HEK293T (cell line): ENCODE measurements at regions not wholly inside any gene's neighbourhood (a gene's known extent, or its start where the extent isn't known, plus 50 kb on each side); places are given as distances from the start of the nearest gene placed in this dataset.

Source experiments
- CTCF ChIA-PET: fragments of 350-600 bp; formaldehyde crosslinking; extraction: SDS; loops from one replicate; lab custom pipeline; 2021; ENCODE audit warnings: antibody characterized with exemption, inconsistent platforms; lab: Yijun Ruan, JAX
- POLR2A ChIA-PET: fragments of 350-600 bp; formaldehyde crosslinking; extraction: SDS; loops from one replicate; lab custom pipeline; 2020; ENCODE audit warnings: antibody characterized with exemption, inconsistent platforms; lab: Yijun Ruan, JAX
- DNase-seq: peaks from one replicate; pipeline ENCODE4 v3.0.0; 2012; ENCODE audit warnings: mixed read lengths; ENCODE audit errors: extremely low spot score
- ARNT ChIP-seq: fragments of 450-650 bp; IDR thresholded peaks from 2 replicates; pipeline ENCODE4 v1.6.1; 2017; ENCODE audit warnings: mild to moderate bottlenecking
- BHLHE40 ChIP-seq: fragments of 450-650 bp; IDR thresholded peaks from 2 replicates; pipeline ENCODE4 v1.6.1; 2016; ENCODE audit warnings: mild to moderate bottlenecking, moderate library complexity, borderline replicate concordance
- CTBP1 ChIP-seq: fragments of 450-650 bp; IDR thresholded peaks from 2 replicates; pipeline ENCODE4 v1.6.1; 2016; ENCODE audit warnings: borderline replicate concordance
- ELF4 ChIP-seq: fragments of 450-650 bp; IDR thresholded peaks from 2 replicates; pipeline ENCODE4 v1.6.1; 2017; ENCODE audit warnings: antibody characterized with exemption
- FOXA1 ChIP-seq: fragments of 450-650 bp; IDR thresholded peaks from 2 replicates; pipeline ENCODE4 v1.6.1; 2016; ENCODE audit warnings: mild to moderate bottlenecking
- FOXK2 ChIP-seq: fragments of 450-650 bp; IDR thresholded peaks from 2 replicates; pipeline ENCODE4 v1.6.1; 2016; ENCODE audit warnings: mild to moderate bottlenecking
- FOXM1 ChIP-seq: fragments of 450-650 bp; IDR thresholded peaks from 2 replicates; pipeline ENCODE4 v1.6.1; 2017; ENCODE audit warnings: mild to moderate bottlenecking, borderline replicate concordance
- HDGF ChIP-seq: fragments of 450-650 bp; IDR thresholded peaks from 2 replicates; pipeline ENCODE4 v1.6.1; 2017; ENCODE audit warnings: antibody characterized with exemption, borderline replicate concordance
- L3MBTL2 ChIP-seq: fragments of 450-650 bp; conservative IDR thresholded peaks from 2 replicates; pipeline ENCODE4 v1.6.1; 2016; ENCODE audit warnings: mild to moderate bottlenecking
- LEF1 ChIP-seq: fragments of 450-650 bp; IDR thresholded peaks from 2 replicates; pipeline ENCODE4 v1.6.1; 2017; ENCODE audit warnings: mild to moderate bottlenecking, borderline replicate concordance
- NFRKB ChIP-seq: fragments of 450-650 bp; IDR thresholded peaks from 2 replicates; pipeline ENCODE4 v1.6.1; 2016; ENCODE audit warnings: mild to moderate bottlenecking, moderate library complexity
- SP1 ChIP-seq: fragments of 450-650 bp; IDR thresholded peaks from 2 replicates; pipeline ENCODE4 v1.6.1; 2017
- SUZ12 ChIP-seq: fragments of 450-650 bp; IDR thresholded peaks from 2 replicates; pipeline ENCODE4 v1.6.1; 2016; ENCODE audit warnings: mild to moderate bottlenecking
- TARDBP ChIP-seq: fragments of 450-650 bp; IDR thresholded peaks from 2 replicates; pipeline ENCODE4 v1.6.1; 2016
- ZNF384 ChIP-seq: fragments of 450-650 bp; IDR thresholded peaks from 2 replicates; pipeline ENCODE4 v1.6.1; 2016
- TF ChIP-seq, protein P1 (sequence below): fragments of 450-650 bp; IDR thresholded peaks from 2 replicates; pipeline ENCODE4 v1.6.1; 2016

- ChIA-PET CTCF (no interaction called here), POLR2A (no interaction called here)
- TF ChIP-seq TARDBP (no peak), SP1 (no peak)
- no peak for DNase-seq
These were observed 122.8 kb downstream of the ZC4H2 start for GRCh38 chrX:64853424-64853823.

DNA sequence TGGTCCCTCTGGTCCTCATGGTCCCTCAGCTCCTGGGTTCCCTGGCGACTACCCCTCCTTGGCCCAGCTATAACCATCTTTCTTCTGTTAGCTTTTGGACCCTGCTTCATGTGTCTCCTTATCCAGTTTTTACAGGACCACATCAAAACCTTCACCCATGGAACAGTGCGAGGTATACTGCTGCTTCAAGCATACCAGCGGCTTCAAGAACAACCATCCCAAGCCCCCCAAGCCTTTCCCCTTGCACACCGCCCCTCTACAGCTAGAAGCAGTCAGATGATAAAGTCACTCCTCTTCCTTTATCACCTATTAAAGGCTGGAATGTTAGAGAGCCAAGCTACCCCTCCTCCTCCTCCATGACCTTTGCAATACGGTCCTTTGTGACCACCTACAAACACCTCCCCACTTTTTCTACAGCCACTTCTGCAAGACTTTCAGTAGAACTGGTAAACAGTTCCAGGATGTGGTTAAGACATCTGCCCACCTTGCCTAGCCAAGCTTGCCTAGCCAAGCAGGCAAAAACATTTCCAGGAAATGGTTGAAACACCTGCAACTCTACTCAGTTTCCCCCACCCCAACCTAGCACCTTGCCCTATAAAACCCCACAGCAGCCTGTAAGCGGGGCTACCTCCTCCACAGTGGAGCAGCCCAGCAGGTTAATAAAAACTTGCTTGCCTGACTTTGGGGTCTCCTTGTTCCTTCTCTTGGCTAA, 125.7 kb downstream of the ZC4H2 start:
- POLR2A ChIA-PET = no interaction called here

DNA sequence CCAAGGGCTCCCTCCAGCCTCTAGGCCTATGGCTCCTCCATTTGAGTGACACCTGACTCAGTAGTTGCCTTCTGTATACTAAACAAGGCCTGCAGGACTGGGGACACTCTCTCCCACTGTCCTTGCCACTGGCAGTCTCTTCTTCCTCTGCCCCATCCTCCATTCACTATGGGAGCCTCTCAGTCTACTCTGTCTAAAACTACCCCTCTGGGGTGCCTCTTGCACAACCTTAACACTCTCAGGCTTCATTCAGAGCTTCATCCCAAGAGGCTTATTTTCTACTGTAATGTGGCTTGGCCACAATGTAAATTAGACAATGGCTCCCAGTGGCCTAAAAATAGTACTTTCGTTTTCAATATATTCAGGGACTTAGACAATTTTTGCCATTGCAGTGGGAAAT, 133.0 kb downstream of the ZC4H2 start:
- ChIA-PET POLR2A (no interaction called here), CTCF (no interaction called here)
- DNase-seq = no peak
- no peak for TF ChIP-seq SP1
- no peak for TF ChIP-seq FOXA1
- TF ChIP-seq LEF1 = no peak
- no peak for TF ChIP-seq FOXM1
- TF ChIP-seq HDGF = no peak
- TF ChIP-seq ARNT = no peak
- TF ChIP-seq FOXK2 = no peak
- no peak for TF ChIP-seq BHLHE40
- TF ChIP-seq, protein P1, sequence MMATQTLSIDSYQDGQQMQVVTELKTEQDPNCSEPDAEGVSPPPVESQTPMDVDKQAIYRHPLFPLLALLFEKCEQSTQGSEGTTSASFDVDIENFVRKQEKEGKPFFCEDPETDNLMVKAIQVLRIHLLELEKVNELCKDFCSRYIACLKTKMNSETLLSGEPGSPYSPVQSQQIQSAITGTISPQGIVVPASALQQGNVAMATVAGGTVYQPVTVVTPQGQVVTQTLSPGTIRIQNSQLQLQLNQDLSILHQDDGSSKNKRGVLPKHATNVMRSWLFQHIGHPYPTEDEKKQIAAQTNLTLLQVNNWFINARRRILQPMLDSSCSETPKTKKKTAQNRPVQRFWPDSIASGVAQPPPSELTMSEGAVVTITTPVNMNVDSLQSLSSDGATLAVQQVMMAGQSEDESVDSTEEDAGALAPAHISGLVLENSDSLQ = no peak
- TF ChIP-seq L3MBTL2 = no peak
- no peak for TF ChIP-seq ZNF384
- TF ChIP-seq NFRKB = no peak
- no peak for TF ChIP-seq CTBP1
- TF ChIP-seq ELF4 = no peak
- no peak for TF ChIP-seq SUZ12
- no peak for TF ChIP-seq TARDBP

More for the DNA sequence above, 125.7 kb downstream of the ZC4H2 start:
- CTCF ChIA-PET = interaction anchor here (0.6 kb wide), 1 partner anchor 295 kb away, joined by 4 read pairs; no protein-coding TSS in a partner anchor
- DNase-seq = no peak
- TF ChIP-seq L3MBTL2 (no peak), HDGF (no peak), SUZ12 (no peak), ARNT (no peak), LEF1 (no peak), CTBP1 (no peak), FOXA1 (no peak), SP1 (no peak), NFRKB (no peak), BHLHE40 (no peak), ZNF384 (no peak), FOXK2 (no peak), ELF4 (no peak), FOXM1 (no peak), TARDBP (no peak)
- TF ChIP-seq, protein P1 = no peak

DNA sequence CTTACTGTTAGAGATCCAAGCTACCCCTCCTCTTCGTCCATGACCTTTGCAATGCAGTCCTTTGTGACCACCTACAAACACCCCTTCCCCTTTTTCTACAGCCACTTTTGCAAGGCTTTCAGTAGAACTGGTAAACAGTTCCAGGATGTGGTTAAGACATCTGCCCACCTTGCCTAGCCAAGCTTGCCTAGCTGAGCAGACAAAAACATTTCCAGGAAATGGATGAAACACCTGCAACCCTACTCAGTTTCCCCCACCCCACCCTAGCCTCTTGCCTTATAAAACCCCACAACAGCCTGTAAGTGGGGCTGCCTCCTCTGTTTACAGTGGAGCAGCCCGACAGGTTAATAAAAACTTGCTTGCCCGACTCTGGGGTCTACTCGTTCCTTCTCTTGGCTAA, 133.8 kb downstream of the ZC4H2 start:
- ChIA-PET CTCF (no interaction called here), POLR2A (no interaction called here)
- DNase-seq = no peak
- TF ChIP-seq CTBP1 = no peak
- no peak for TF ChIP-seq ZNF384
- no peak for TF ChIP-seq FOXA1
- TF ChIP-seq SUZ12 = no peak
- TF ChIP-seq, protein P1 = no peak
- TF ChIP-seq LEF1 = no peak
- TF ChIP-seq L3MBTL2 = no peak
- no peak for TF ChIP-seq SP1
- no peak for TF ChIP-seq HDGF
- no peak for TF ChIP-seq BHLHE40
- no peak for TF ChIP-seq FOXM1
- TF ChIP-seq NFRKB = no peak
- no peak for TF ChIP-seq FOXK2
- no peak for TF ChIP-seq ARNT
- TF ChIP-seq ELF4 = no peak
- TF ChIP-seq TARDBP = no peak

DNA sequence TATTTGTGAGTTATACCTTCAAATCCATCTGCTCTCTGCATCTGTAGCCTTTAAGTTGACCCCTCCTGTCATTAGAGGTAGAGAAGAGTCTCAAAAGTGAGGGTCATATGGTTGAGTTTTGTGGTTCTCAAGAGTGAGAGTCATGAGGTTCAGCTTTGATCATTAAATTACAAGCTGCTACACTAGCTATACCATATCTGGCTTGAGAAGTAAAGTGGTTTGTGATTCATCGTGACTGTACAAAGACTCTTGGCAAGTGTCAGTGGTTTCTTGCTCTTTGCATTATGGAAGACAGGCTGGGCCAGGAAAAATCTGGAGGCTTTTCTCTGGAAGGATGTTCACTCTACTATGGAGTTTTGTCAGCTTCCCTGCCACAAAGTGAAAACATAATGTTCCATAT, 170.6 kb downstream of the ZC4H2 start:
- no peak for TF ChIP-seq SP1
- TF ChIP-seq BHLHE40 = no peak
- no peak for TF ChIP-seq ARNT
- TF ChIP-seq FOXM1 = no peak
- TF ChIP-seq ZNF384 = no peak
- TF ChIP-seq LEF1 = no peak
- no peak for TF ChIP-seq TARDBP
- no peak for TF ChIP-seq CTBP1
- TF ChIP-seq SUZ12 = no peak
- TF ChIP-seq L3MBTL2 = no peak
- TF ChIP-seq, protein P1 = no peak
- TF ChIP-seq FOXK2 = no peak
- no peak for TF ChIP-seq HDGF
- TF ChIP-seq ELF4 = no peak
- no peak for TF ChIP-seq NFRKB
- no peak for TF ChIP-seq FOXA1
- DNase-seq = no peak
- ChIA-PET CTCF (no interaction called here), POLR2A (no interaction called here)
